ENCODE measurements at regions not wholly inside any gene's neighbourhood (a gene's known extent, or its start where the extent isn't known, plus 50 kb on each side); places are given as distances from the start of the nearest gene placed in this dataset.

DNA sequence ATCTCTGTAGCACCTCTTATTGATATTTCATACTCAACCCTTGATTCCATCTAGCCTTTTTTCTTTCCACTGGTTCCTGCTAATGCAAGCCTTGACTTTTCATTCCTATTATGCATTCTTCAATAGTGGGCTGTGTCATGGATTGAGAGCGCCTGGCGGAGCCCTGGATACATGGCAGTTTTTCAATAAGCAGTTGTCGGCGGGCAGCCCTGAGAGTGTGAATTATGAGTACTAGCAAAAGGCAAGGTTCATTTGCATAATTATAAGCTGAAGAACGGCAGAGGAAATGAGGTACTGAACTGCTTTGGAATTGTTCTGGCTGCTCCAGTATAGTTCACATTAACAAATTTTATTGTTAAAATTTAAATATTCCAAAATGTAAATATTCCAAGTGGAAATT, 339.7 kb upstream of the VCX start:
- Histone ChIP-seq H3K9ac (ENCODE audit: low read length) (no peak overlapping the region), H2AFZ (ENCODE audit: low read depth, low read length, severe bottlenecking) (no peak overlapping the region), H3K4me3 (ENCODE audit: insufficient read depth, low read length, poor library complexity, severe bottlenecking) (no peak overlapping the region), H3K9me2 (replicated peaks; ENCODE audit: insufficient read depth, low read length) (no peaks in the 10 kb centered on the region), H4K20me1 (ENCODE audit: low read depth, low read length) (no peaks in the 10 kb centered on the region), H3F3A (ENCODE audit: insufficient read depth) (no peaks in the 10 kb centered on the region), H3K4me2 (ENCODE audit: low read depth, low read length, poor library complexity, severe bottlenecking) (no peak overlapping the region), H3K36me3 (ENCODE audit: low read length) (no peaks in the 10 kb centered on the region), H3K27me3 (ENCODE audit: low read length) (no peaks in the 10 kb centered on the region), H3K79me2 (ENCODE audit: insufficient read depth, low read length) (no peaks in the 10 kb centered on the region), H3K9me3 (ENCODE audit: insufficient read depth, low read length) (no peaks in the 10 kb centered on the region), H3K27ac (ENCODE audit: low read depth, low read length) (no peak overlapping the region)
- TF ChIP-seq EZH2phosphoT487 (conservative IDR thresholded peaks at IDR 0.05; ENCODE audit: low read length): no peak
- TF ChIP-seq, protein P1, sequence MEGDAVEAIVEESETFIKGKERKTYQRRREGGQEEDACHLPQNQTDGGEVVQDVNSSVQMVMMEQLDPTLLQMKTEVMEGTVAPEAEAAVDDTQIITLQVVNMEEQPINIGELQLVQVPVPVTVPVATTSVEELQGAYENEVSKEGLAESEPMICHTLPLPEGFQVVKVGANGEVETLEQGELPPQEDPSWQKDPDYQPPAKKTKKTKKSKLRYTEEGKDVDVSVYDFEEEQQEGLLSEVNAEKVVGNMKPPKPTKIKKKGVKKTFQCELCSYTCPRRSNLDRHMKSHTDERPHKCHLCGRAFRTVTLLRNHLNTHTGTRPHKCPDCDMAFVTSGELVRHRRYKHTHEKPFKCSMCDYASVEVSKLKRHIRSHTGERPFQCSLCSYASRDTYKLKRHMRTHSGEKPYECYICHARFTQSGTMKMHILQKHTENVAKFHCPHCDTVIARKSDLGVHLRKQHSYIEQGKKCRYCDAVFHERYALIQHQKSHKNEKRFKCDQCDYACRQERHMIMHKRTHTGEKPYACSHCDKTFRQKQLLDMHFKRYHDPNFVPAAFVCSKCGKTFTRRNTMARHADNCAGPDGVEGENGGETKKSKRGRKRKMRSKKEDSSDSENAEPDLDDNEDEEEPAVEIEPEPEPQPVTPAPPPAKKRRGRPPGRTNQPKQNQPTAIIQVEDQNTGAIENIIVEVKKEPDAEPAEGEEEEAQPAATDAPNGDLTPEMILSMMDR (IDR thresholded peaks at IDR 0.05; ENCODE audit: insufficient read depth, low read length, poor library complexity, severe bottlenecking): no peak

DNA sequence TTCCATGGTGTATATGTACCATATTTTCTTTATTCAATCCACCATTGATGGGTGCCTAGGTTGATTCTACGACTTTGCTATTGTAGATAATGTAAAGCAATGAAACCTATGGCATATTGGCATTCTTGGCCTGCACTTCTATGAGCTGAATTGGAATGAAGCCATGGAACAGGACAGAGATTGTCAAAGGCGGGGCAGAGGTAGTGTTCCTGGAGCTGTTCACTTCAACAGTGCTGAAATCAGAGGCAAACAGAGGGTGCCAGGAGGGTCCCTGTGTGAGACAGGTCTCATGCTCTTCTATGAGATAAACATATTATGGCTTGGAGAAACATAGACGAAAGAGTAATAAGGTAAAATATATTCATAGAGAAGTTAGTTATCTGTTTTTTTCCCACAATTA, 342.6 kb upstream of the VCX start:
- Histone ChIP-seq H3K4me3 (ENCODE audit: insufficient read depth, low read length, poor library complexity, severe bottlenecking) (no peak overlapping the region), H3K79me2 (ENCODE audit: insufficient read depth, low read length) (no peaks in the 10 kb centered on the region), H3K9me3 (ENCODE audit: insufficient read depth, low read length) (no peaks in the 10 kb centered on the region), H3K36me3 (ENCODE audit: low read length) (no peaks in the 10 kb centered on the region), H3K9ac (ENCODE audit: low read length) (no peak overlapping the region), H3K4me2 (ENCODE audit: low read depth, low read length, poor library complexity, severe bottlenecking) (no peak overlapping the region), H2AFZ (ENCODE audit: low read depth, low read length, severe bottlenecking) (no peak overlapping the region), H3K9me2 (replicated peaks; ENCODE audit: insufficient read depth, low read length) (no peaks in the 10 kb centered on the region), H3K27me3 (ENCODE audit: low read length) (no peaks in the 10 kb centered on the region), H4K20me1 (ENCODE audit: low read depth, low read length) (no peaks in the 10 kb centered on the region), H3K27ac (ENCODE audit: low read depth, low read length) (no peak overlapping the region), H3F3A (ENCODE audit: insufficient read depth) (no peaks in the 10 kb centered on the region)
- TF ChIP-seq, protein P1 (IDR thresholded peaks at IDR 0.05; ENCODE audit: insufficient read depth, low read length, poor library complexity, severe bottlenecking): no peak
- TF ChIP-seq EZH2phosphoT487 (conservative IDR thresholded peaks at IDR 0.05; ENCODE audit: low read length): no peak

DNA sequence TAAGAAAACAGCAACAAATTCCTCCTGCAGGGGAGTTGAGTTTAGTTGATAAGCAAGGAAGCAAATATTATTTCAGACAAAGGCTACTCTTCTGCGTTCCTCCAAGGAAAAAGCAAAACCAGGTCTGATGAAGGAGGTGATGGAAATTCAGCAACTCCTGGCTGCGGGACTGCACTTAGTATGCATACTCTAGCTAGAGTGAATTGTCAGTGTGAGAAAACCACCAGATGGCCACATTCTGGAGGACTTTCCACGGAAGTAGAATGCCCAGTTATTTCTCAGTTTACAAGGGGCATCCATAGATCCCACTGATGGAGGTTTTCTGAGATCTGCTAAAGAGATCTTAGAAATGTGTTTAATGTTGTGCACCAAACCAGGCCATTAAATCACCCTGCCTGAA, 338.6 kb upstream of the PUDP start:
- Histone ChIP-seq H3K4me3 (ENCODE audit: insufficient read depth, low read length, poor library complexity, severe bottlenecking) (no peak overlapping the region), H3F3A (ENCODE audit: insufficient read depth) (no peaks in the 10 kb centered on the region), H3K9me2 (replicated peaks; ENCODE audit: insufficient read depth, low read length) (no peaks in the 10 kb centered on the region), H3K36me3 (ENCODE audit: low read length) (no peaks in the 10 kb centered on the region), H3K27me3 (ENCODE audit: low read length) (no peaks in the 10 kb centered on the region), H3K27ac (ENCODE audit: low read depth, low read length) (no peak overlapping the region), H2AFZ (ENCODE audit: low read depth, low read length, severe bottlenecking) (no peak overlapping the region), H3K9me3 (ENCODE audit: insufficient read depth, low read length) (no peaks in the 10 kb centered on the region), H4K20me1 (ENCODE audit: low read depth, low read length) (no peaks in the 10 kb centered on the region), H3K79me2 (ENCODE audit: insufficient read depth, low read length) (no peaks in the 10 kb centered on the region), H3K4me2 (ENCODE audit: low read depth, low read length, poor library complexity, severe bottlenecking) (no peak overlapping the region), H3K9ac (ENCODE audit: low read length) (no peak overlapping the region)
- TF ChIP-seq, protein P1 (IDR thresholded peaks at IDR 0.05; ENCODE audit: insufficient read depth, low read length, poor library complexity, severe bottlenecking): no peak
- TF ChIP-seq EZH2phosphoT487 (conservative IDR thresholded peaks at IDR 0.05; ENCODE audit: low read length): no peak

DNA sequence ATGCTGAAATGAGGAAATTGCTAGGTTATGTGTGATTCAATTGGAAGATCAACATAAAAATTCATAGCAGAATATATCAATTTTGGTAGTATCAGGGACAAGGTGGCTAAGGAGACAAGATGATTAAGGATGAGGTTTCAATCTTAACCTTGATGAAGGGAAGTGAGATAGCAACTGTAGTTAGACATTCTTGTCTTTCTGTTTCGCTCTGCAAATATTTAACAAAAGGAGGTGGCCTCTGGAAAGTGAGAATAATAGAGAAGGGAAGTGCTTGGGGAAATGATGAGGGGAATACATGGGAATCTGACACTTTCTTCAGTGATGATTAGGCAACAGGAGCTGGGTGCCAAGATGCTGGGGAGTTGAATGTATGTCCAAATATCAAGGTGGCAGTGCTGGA, 337.1 kb upstream of the PUDP start:
- no peak overlapping the region for H3K9ac ChIP-seq (ENCODE audit: low read length)
- no peak overlapping the region for H2AFZ ChIP-seq (ENCODE audit: low read depth, low read length, severe bottlenecking)
- H3K9me2 ChIP-seq (replicated peaks; ENCODE audit: insufficient read depth, low read length): no peaks in the 10 kb centered on the region
- H3K27ac ChIP-seq (ENCODE audit: low read depth, low read length): no peak overlapping the region
- TF ChIP-seq EZH2phosphoT487 (conservative IDR thresholded peaks at IDR 0.05; ENCODE audit: low read length): no peak
- TF ChIP-seq, protein P1 (IDR thresholded peaks at IDR 0.05; ENCODE audit: insufficient read depth, low read length, poor library complexity, severe bottlenecking): no peak
- H3K27me3 ChIP-seq (ENCODE audit: low read length): no peaks in the 10 kb centered on the region
- H3K79me2 ChIP-seq (ENCODE audit: insufficient read depth, low read length): no peaks in the 10 kb centered on the region
- H3K4me2 ChIP-seq (ENCODE audit: low read depth, low read length, poor library complexity, severe bottlenecking): no peak overlapping the region
- H4K20me1 ChIP-seq (ENCODE audit: low read depth, low read length): no peaks in the 10 kb centered on the region
- no peaks in the 10 kb centered on the region for H3K36me3 ChIP-seq (ENCODE audit: low read length)
- H3K9me3 ChIP-seq (ENCODE audit: insufficient read depth, low read length): no peaks in the 10 kb centered on the region
- H3F3A ChIP-seq (ENCODE audit: insufficient read depth): no peaks in the 10 kb centered on the region
- no peak overlapping the region for H3K4me3 ChIP-seq (ENCODE audit: insufficient read depth, low read length, poor library complexity, severe bottlenecking)

Measured in SU-DHL-6 (cell line).